Uterus (tissue), 3 donors: ENCODE measurements at regions not wholly inside any gene's neighbourhood (a gene's known extent, or its start where the extent isn't known, plus 50 kb on each side); places are given as distances from the start of the nearest gene placed in this dataset.

Experiments
- DNase-seq, 2 donors: peaks; one replicate each; pipeline ENCODE4 v3.0.0-alpha.2; 2019 to 2020
- H3K27ac ChIP-seq, 2 donors: fragments of 200-600 bp; sonication (generic); 1 replicate in 1 of 2; 2 replicates in 1 of 2; pipeline ENCODE4 v1.5.1; 2016 to 2018
- H3K27me3 ChIP-seq, 2 donors: fragments of 200-600 bp; sonication (generic); one replicate each; pipeline ENCODE4 v1.5.1; 2018 to 2019; ENCODE audit warnings: control low read depth in 1 of 2
- H3K36me3 ChIP-seq, 2 donors: fragments of 200-600 bp; sonication (generic); one replicate each; pipeline ENCODE4 v1.5.1; 2019; ENCODE audit warnings: control low read depth in 1 of 2
- H3K4me1 ChIP-seq, 2 donors: fragments of 200-600 bp; sonication (generic); one replicate each; pipeline ENCODE4 v1.5.1; 2018 to 2019; ENCODE audit warnings: control low read depth in 1 of 2
- H3K4me3 ChIP-seq, 2 donors: fragments of 200-600 bp; sonication (generic); 1 replicate in 1 of 2; 2 replicates in 1 of 2; pipeline ENCODE4 v1.5.1; 2018 to 2019; ENCODE audit warnings: mild to moderate bottlenecking in 1 of 2
- H3K9me3 ChIP-seq, 2 donors: fragments of 200-600 bp; sonication (generic); one replicate each; pipeline ENCODE4 v1.5.1; 2019; ENCODE audit warnings: control low read depth in 1 of 2
- POLR2A ChIP-seq, 2 donors: fragments of 450-650 bp; IDR thresholded peaks; one replicate each; pipeline ENCODE4 v1.6.1; 2016; ENCODE audit warnings: antibody characterized with exemption in 2 of 2, mild to moderate bottlenecking in 1 of 2, moderate library complexity in 1 of 2
- intact Hi-C: fragments of 100-400 bp; cut with DNase I; formaldehyde crosslinking; loops from one replicate; pipeline ENCODE4 v1.15.1; 2023; ENCODE audit warnings: low total_unique reads
- TF ChIP-seq, protein P1 (sequence below), 4 experiments: fragments of 200-600 bp in 2 of 4; fragments of 450-650 bp in 2 of 4; sonication (generic) in 2 of 4; IDR thresholded peaks; one replicate each; pipeline ENCODE4 v1.5.1; 2016 to 2019; ENCODE audit warnings: antibody characterized with exemption in 4 of 4, mild to moderate bottlenecking in 2 of 4, moderate library complexity in 1 of 4
- donor health status: DM: yes; HTN: yes; CAD: no.

DNA sequence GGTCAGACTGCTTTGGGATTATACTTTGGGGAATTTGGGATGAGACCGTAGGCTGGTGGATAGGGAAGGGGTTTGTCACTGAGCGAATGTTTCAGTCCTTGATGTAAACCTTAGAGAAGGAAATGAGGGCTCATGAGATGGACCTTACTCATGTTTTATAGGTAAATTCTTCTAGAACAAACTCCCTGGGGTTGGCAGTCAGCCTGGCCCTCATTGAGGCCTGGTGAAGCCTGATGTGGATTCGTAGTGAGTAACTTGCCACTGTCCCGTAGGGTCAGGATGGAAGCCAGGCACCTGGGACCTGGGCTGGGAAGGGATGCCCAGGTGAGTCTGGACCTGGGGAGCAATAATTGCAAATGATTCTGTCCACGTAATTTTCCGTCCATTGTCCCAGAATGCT, 258.3 kb downstream of the LPIN1 start:
- no peaks in the 10 kb centered on the region for H3K4me1 ChIP-seq
- H3K4me3 ChIP-seq, result no peak overlapping the region
- no peaks in the 10 kb centered on the region for H3K27me3 ChIP-seq
- H3K27ac ChIP-seq, result no peak overlapping the region
- no peak for TF ChIP-seq POLR2A (IDR thresholded peaks at IDR 0.05)
- TF ChIP-seq, protein P1, sequence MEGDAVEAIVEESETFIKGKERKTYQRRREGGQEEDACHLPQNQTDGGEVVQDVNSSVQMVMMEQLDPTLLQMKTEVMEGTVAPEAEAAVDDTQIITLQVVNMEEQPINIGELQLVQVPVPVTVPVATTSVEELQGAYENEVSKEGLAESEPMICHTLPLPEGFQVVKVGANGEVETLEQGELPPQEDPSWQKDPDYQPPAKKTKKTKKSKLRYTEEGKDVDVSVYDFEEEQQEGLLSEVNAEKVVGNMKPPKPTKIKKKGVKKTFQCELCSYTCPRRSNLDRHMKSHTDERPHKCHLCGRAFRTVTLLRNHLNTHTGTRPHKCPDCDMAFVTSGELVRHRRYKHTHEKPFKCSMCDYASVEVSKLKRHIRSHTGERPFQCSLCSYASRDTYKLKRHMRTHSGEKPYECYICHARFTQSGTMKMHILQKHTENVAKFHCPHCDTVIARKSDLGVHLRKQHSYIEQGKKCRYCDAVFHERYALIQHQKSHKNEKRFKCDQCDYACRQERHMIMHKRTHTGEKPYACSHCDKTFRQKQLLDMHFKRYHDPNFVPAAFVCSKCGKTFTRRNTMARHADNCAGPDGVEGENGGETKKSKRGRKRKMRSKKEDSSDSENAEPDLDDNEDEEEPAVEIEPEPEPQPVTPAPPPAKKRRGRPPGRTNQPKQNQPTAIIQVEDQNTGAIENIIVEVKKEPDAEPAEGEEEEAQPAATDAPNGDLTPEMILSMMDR (IDR thresholded peaks at IDR 0.05), result no peak
- intact Hi-C loops, result no loop called here
- H3K9me3 ChIP-seq, result no peaks in the 10 kb centered on the region
- H3K36me3 ChIP-seq, result no peaks in the 10 kb centered on the region
- DNase-seq, result no peak

DNA sequence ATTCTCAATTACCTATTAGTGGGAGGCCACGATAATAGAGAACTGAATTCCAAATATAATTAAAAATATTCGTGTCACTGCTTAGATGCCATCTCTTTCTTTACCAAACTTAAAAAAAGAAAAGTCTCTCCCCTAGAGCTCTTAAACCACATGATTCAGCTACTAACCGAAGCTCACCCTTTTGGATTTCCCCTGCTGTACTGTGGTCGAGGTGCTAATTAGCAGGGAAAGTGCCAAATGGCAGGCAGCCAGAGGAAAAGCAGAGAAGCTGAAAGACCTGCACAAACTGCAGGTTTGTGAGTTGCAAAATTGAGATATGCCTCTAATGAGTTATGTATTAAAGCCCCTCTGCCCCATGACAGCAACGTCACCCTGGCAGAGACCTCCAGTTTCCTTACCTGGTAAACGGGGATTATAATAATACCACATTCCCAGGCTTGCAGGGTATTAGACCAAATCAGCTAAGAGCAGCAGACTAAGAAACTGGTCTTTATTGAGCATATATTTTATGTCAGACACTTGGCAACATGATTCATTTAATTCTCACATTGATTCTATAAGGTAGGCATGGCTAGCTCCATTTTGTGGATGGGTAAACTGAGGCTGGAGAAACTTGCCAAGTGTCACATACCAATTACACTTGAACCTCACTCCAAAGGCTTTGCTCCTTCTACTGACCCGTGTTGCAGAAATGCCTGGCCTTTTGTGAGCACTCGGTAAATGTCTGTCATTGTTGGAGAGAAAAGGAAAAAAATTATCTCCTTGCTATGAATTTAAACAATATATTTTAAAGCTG, 259.7 kb downstream of the LPIN1 start:
- Histone ChIP-seq H3K27ac (no peak overlapping the region), H3K4me3 (no peak overlapping the region), H3K4me1 (no peaks in the 10 kb centered on the region), H3K27me3 (no peaks in the 10 kb centered on the region), H3K9me3 (no peaks in the 10 kb centered on the region), H3K36me3 (no peaks in the 10 kb centered on the region)
- DNase-seq, result no peak
- intact Hi-C loops, result no loop called here
- TF ChIP-seq, protein P1 (IDR thresholded peaks at IDR 0.05), result no peak
- TF ChIP-seq POLR2A (IDR thresholded peaks at IDR 0.05), result no peak

DNA sequence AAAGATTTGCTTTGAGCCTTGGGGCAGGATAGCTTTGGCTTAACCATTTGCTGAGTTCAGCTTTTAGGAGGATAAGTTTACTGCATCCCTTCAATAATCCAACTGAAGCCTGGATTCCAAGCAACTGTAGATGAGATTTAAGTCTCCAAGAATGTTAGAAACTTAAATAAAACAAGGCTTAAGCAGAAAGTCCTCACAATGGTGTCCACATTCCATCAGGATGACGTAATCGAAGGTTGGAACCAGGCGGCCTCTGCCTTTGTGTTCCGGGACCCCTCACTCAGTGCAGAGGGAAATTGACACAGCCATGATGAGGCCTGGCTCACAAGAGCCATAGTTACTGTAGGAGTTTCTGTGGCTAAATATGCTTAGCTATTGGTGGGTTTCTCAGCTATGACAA, 260.4 kb downstream of the LPIN1 start:
- Histone ChIP-seq H3K4me1 (no peaks in the 10 kb centered on the region), H3K9me3 (no peaks in the 10 kb centered on the region), H3K4me3 (no peak overlapping the region), H3K36me3 (no peaks in the 10 kb centered on the region), H3K27ac (no peak overlapping the region), H3K27me3 (no peaks in the 10 kb centered on the region)
- no peak for TF ChIP-seq POLR2A (IDR thresholded peaks at IDR 0.05)
- TF ChIP-seq, protein P1 (IDR thresholded peaks at IDR 0.05), result no peak
- DNase-seq, result no peak
- intact Hi-C loops, result no loop called here

DNA sequence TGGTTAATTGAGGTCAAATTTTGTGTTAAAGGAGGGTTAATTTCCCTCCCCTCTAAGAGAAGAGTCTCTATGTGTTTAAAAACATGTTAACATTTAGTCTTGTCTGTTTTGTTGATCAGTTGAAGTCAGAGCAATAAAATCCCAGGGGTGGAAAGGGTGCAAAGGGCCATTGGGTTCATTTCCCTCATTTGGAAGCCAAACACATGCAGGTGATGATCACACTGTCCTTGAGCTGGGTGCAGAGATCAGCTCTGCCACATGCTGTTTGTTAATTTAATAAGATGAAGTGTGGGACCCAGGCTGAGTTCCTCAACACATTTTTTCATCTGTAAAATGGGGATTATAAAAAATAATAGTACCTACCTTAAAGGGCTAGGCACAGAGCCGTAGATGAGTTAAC, 260.9 kb downstream of the LPIN1 start:
- Histone ChIP-seq H3K4me3 (no peak overlapping the region), H3K27ac (no peak overlapping the region), H3K27me3 (no peaks in the 10 kb centered on the region), H3K4me1 (no peaks in the 10 kb centered on the region), H3K36me3 (no peaks in the 10 kb centered on the region), H3K9me3 (no peaks in the 10 kb centered on the region)
- intact Hi-C loops, result no loop called here
- no peak for DNase-seq
- TF ChIP-seq, protein P1 (IDR thresholded peaks at IDR 0.05), result no peak
- TF ChIP-seq POLR2A (IDR thresholded peaks at IDR 0.05), result no peak

DNA sequence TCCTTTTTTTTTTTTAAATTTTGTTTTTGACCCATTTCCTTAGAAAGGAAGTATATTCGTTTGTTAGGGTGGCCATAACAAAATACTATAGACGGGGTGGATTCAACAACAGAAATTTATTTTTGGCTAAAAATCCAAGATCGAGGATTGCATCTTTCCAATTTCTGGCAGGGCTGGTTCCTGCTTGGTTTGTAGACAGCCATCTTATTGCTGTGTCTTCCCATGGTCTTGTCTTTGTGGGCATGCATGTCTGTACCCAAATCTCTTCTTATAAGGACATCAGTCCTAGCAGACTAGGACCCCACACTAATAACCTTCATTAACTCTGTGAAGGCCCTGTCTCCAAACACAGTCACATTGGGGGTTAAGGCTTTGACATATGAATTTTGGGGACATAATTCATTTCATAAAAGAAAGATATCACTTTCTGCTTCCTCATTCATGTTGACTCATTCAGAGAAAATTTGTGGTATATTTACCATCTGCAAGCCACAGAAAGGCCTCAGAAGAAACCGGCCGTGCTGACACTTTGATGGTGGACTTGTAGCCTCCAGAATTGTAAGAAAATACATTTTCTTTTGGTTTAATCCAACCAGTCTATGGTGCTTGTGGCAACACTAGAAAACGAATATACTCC, 262.1 kb downstream of the LPIN1 start:
- TF ChIP-seq, protein P1 (IDR thresholded peaks at IDR 0.05), result no peak
- TF ChIP-seq POLR2A (IDR thresholded peaks at IDR 0.05), result no peak
- H3K36me3 ChIP-seq, result no peaks in the 10 kb centered on the region
- intact Hi-C loops, result no loop called here

More for the DNA sequence above, 262.1 kb downstream of the LPIN1 start:
- no peaks in the 10 kb centered on the region for H3K4me1 ChIP-seq
- no peak overlapping the region for H3K4me3 ChIP-seq
- H3K27ac ChIP-seq, result no peak overlapping the region
- H3K9me3 ChIP-seq, result no peaks in the 10 kb centered on the region
- DNase-seq, result no peak
- no peaks in the 10 kb centered on the region for H3K27me3 ChIP-seq
